HEK293 (cell line): ENCODE measurements at regions not wholly inside any gene's neighbourhood (a gene's known extent, or its start where the extent isn't known, plus 50 kb on each side); places are given as distances from the start of the nearest gene placed in this dataset.

Experiments
- CTCF ChIA-PET: fragments of 350-600 bp; formaldehyde crosslinking; extraction: SDS; loops from one replicate; lab custom pipeline; 2021; ENCODE audit warnings: antibody characterized with exemption; lab: Yijun Ruan, JAX
- POLR2A ChIA-PET: fragments of 300-600 bp; formaldehyde crosslinking; extraction: SDS; loops from one replicate; lab custom pipeline; 2020; ENCODE audit warnings: antibody characterized with exemption, inconsistent platforms; lab: Yijun Ruan, JAX
- H3K27ac ChIP-seq: fragments of 200-500 bp; sonication (Bioruptor generic); 2 replicates; pipeline ENCODE4 v1.5.1; 2014; ENCODE audit warnings: low read depth, low read length, control low read depth, inconsistent platforms; ENCODE audit errors: extremely low read depth
- H3K36me3 ChIP-seq, 2 experiments: fragments of 200-500 bp in 1 of 2; sonication (Bioruptor generic) in 1 of 2; 1 replicate in 1 of 2; 2 replicates in 1 of 2; pipeline ENCODE4 v1.5.1; 2014 to 2017; ENCODE audit warnings: inconsistent platforms in 2 of 2, low read length in 2 of 2; ENCODE audit not compliant: control insufficient read depth in 2 of 2, insufficient read depth in 1 of 2
- H3K4me1 ChIP-seq: fragments of 200-500 bp; sonication (Bioruptor generic); 2 replicates; pipeline ENCODE4 v1.5.1; 2014; ENCODE audit warnings: mild to moderate bottlenecking, low read length, inconsistent platforms; ENCODE audit not compliant: control insufficient read depth, insufficient read depth
- H3K4me3 ChIP-seq: 2 replicates; pipeline ENCODE4 v1.5.1; 2011; ENCODE audit warnings: low read depth, mild to moderate bottlenecking, control low read depth, low read length, moderate library complexity
- H3K9me3 ChIP-seq: fragments of 200-500 bp; sonication (Bioruptor generic); 2 replicates; pipeline ENCODE4 v1.5.1; 2014; ENCODE audit warnings: low read depth, low read length, inconsistent platforms; ENCODE audit not compliant: control insufficient read depth, insufficient read depth
- BCL11A ChIP-seq: fragments of 450-650 bp; formaldehyde crosslinking; IDR thresholded peaks from 2 replicates; pipeline ENCODE4 v1.5.1; 2016; ENCODE audit warnings: low read depth, missing biosample characterization, missing genetic modification characterization
- BCL6B ChIP-seq: fragments of 450-650 bp; formaldehyde crosslinking; IDR thresholded peaks from 2 replicates; pipeline ENCODE4 v1.5.1; 2017; ENCODE audit warnings: missing biosample characterization, missing genetic modification characterization
- FEZF1 ChIP-seq: fragments of 450-650 bp; formaldehyde crosslinking; IDR thresholded peaks from 2 replicates; pipeline ENCODE4 v1.5.1; 2016; ENCODE audit warnings: missing biosample characterization, missing genetic modification characterization
- KLF16 ChIP-seq: fragments of 450-650 bp; formaldehyde crosslinking; IDR thresholded peaks from 2 replicates; pipeline ENCODE4 v1.5.1; 2017; ENCODE audit warnings: missing biosample characterization, missing genetic modification characterization
- KLF7 ChIP-seq: fragments of 450-650 bp; formaldehyde crosslinking; IDR thresholded peaks from 2 replicates; pipeline ENCODE4 v1.5.1; 2016; ENCODE audit warnings: missing biosample characterization, missing genetic modification characterization, borderline replicate concordance
- ZEB2 ChIP-seq: fragments of 450-650 bp; formaldehyde crosslinking; IDR thresholded peaks from 2 replicates; pipeline ENCODE4 v1.5.1; 2016; ENCODE audit warnings: missing biosample characterization, missing genetic modification characterization
- ZNF16 ChIP-seq: fragments of 450-650 bp; formaldehyde crosslinking; IDR thresholded peaks from 2 replicates; pipeline ENCODE4 v1.5.1; 2016; ENCODE audit warnings: low read depth, missing biosample characterization, missing genetic modification characterization
- ZNF26 ChIP-seq: fragments of 450-650 bp; formaldehyde crosslinking; IDR thresholded peaks from 2 replicates; pipeline ENCODE4 v1.5.1; 2016; ENCODE audit warnings: missing biosample characterization, missing genetic modification characterization
- ZNF292 ChIP-seq: fragments of 450-650 bp; formaldehyde crosslinking; IDR thresholded peaks from 2 replicates; pipeline ENCODE4 v1.5.1; 2016; ENCODE audit warnings: low read depth, missing biosample characterization, missing genetic modification characterization, borderline replicate concordance
- ZNF350 ChIP-seq: fragments of 450-650 bp; formaldehyde crosslinking; IDR thresholded peaks from 2 replicates; pipeline ENCODE4 v1.5.0; 2017; ENCODE audit warnings: missing biosample characterization, mild to moderate bottlenecking, missing genetic modification characterization
- ZNF354C ChIP-seq: fragments of 450-650 bp; formaldehyde crosslinking; IDR thresholded peaks from 2 replicates; pipeline ENCODE4 v1.5.1; 2016; ENCODE audit warnings: missing biosample characterization, missing genetic modification characterization, low read depth, borderline replicate concordance
- ZNF404 ChIP-seq: fragments of 450-650 bp; formaldehyde crosslinking; IDR thresholded peaks from 2 replicates; pipeline ENCODE4 v1.5.1; 2017; ENCODE audit warnings: missing biosample characterization, missing genetic modification characterization
- ZNF433 ChIP-seq: fragments of 450-650 bp; formaldehyde crosslinking; IDR thresholded peaks from 2 replicates; pipeline ENCODE4 v1.5.1; 2016; ENCODE audit warnings: missing biosample characterization, missing genetic modification characterization, low read depth
- ZNF560 ChIP-seq: fragments of 450-650 bp; formaldehyde crosslinking; IDR thresholded peaks from 2 replicates; pipeline ENCODE4 v1.5.1; 2017; ENCODE audit warnings: missing biosample characterization, missing genetic modification characterization, borderline replicate concordance
- ZNF660 ChIP-seq: fragments of 450-650 bp; IDR thresholded peaks from 2 replicates; pipeline ENCODE4 v1.5.1; 2018; ENCODE audit warnings: missing biosample characterization, mild to moderate bottlenecking, missing genetic modification characterization
- ZNF692 ChIP-seq: fragments of 450-650 bp; formaldehyde crosslinking; IDR thresholded peaks from 2 replicates; pipeline ENCODE4 v1.5.1; 2016; ENCODE audit warnings: missing biosample characterization, missing genetic modification characterization
- ZNF843 ChIP-seq: fragments of 450-650 bp; formaldehyde crosslinking; IDR thresholded peaks from 2 replicates; pipeline ENCODE4 v1.5.1; 2016; ENCODE audit warnings: missing biosample characterization, missing genetic modification characterization
- TF ChIP-seq, protein P1 (sequence below): fragments of 450-650 bp; formaldehyde crosslinking; IDR thresholded peaks from 2 replicates; pipeline ENCODE4 v1.5.1; 2016; ENCODE audit warnings: missing biosample characterization, missing genetic modification characterization
- TF ChIP-seq, protein P2 (sequence below): fragments of 450-650 bp; formaldehyde crosslinking; IDR thresholded peaks from 2 replicates; pipeline ENCODE4 v1.5.1; 2017; ENCODE audit warnings: missing biosample characterization, missing genetic modification characterization
- TF ChIP-seq, protein P3 (sequence below): fragments of 450-650 bp; formaldehyde crosslinking; IDR thresholded peaks from 2 replicates; pipeline ENCODE4 v1.5.1; 2016; ENCODE audit warnings: missing biosample characterization, missing genetic modification characterization

- TF ChIP-seq, protein P1, sequence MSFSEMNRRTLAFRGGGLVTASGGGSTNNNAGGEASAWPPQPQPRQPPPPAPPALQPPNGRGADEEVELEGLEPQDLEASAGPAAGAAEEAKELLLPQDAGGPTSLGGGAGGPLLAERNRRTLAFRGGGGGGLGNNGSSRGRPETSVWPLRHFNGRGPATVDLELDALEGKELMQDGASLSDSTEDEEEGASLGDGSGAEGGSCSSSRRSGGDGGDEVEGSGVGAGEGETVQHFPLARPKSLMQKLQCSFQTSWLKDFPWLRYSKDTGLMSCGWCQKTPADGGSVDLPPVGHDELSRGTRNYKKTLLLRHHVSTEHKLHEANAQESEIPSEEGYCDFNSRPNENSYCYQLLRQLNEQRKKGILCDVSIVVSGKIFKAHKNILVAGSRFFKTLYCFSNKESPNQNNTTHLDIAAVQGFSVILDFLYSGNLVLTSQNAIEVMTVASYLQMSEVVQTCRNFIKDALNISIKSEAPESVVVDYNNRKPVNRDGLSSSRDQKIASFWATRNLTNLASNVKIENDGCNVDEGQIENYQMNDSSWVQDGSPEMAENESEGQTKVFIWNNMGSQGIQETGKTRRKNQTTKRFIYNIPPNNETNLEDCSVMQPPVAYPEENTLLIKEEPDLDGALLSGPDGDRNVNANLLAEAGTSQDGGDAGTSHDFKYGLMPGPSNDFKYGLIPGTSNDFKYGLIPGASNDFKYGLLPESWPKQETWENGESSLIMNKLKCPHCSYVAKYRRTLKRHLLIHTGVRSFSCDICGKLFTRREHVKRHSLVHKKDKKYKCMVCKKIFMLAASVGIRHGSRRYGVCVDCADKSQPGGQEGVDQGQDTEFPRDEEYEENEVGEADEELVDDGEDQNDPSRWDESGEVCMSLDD (tag by site-specific recombination) = no peak
- no peak for TF ChIP-seq BCL6B (tag by site-specific recombination)
- TF ChIP-seq ZNF292 = no peak
- no peak for TF ChIP-seq ZNF404 (tag by site-specific recombination)
- TF ChIP-seq, protein P2, sequence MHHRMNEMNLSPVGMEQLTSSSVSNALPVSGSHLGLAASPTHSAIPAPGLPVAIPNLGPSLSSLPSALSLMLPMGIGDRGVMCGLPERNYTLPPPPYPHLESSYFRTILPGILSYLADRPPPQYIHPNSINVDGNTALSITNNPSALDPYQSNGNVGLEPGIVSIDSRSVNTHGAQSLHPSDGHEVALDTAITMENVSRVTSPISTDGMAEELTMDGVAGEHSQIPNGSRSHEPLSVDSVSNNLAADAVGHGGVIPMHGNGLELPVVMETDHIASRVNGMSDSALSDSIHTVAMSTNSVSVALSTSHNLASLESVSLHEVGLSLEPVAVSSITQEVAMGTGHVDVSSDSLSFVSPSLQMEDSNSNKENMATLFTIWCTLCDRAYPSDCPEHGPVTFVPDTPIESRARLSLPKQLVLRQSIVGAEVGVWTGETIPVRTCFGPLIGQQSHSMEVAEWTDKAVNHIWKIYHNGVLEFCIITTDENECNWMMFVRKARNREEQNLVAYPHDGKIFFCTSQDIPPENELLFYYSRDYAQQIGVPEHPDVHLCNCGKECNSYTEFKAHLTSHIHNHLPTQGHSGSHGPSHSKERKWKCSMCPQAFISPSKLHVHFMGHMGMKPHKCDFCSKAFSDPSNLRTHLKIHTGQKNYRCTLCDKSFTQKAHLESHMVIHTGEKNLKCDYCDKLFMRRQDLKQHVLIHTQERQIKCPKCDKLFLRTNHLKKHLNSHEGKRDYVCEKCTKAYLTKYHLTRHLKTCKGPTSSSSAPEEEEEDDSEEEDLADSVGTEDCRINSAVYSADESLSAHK (tag by site-specific recombination) = no peak
- TF ChIP-seq ZNF433 (tag by site-specific recombination) = no peak
- TF ChIP-seq, protein P3, sequence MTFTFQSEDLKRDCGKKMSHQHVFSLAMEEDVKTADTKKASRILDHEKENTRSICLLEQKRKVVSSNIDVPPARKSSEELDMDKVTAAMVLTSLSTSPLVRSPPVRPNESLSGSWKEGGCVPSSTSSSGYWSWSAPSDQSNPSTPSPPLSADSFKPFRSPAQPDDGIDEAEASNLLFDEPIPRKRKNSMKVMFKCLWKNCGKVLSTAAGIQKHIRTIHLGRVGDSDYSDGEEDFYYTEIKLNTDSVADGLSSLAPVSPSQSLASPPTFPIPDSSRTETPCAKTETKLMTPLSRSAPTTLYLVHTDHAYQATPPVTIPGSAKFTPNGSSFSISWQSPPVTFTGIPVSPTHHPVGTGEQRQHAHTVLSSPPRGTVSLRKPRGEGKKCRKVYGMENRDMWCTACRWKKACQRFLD (tag by site-specific recombination) = no peak
Measured at GRCh38 chr12:92022093-92022492, 123.6 kb downstream of the BTG1 start (continued).

- CTCF ChIA-PET = no interaction called here
- Histone ChIP-seq H3K27ac (no peak overlapping the region), H3K4me3 (no peak overlapping the region), H3K36me3 (no peaks in the 10 kb centered on the region), H3K4me1 (peaks cover 5% of the 10 kb centered on the region; the same call in 1 of the 2 replicates), H3K9me3 (no peaks in the 10 kb centered on the region)
- TF ChIP-seq ZNF660 (tag by site-specific recombination) = no peak
- TF ChIP-seq ZNF560 (tag by site-specific recombination) = no peak
- no peak for TF ChIP-seq ZNF16 (tag by site-specific recombination)
- TF ChIP-seq ZNF354C (tag by site-specific recombination) = no peak
- POLR2A ChIA-PET = no interaction called here
Measured at GRCh38 chr12:92021666-92022035, 124.0 kb downstream of the BTG1 start.

GRCh38 chr12:92020983-92021665 is 124.5 kb downstream of the BTG1 start:
- Histone ChIP-seq H3K36me3 (no peaks in the 10 kb centered on the region), H3K4me3 (no peak overlapping the region), H3K4me1 (peaks cover 5% of the 10 kb centered on the region; the same call in 1 of the 2 replicates), H3K27ac (no peak overlapping the region), H3K9me3 (no peaks in the 10 kb centered on the region)
- ChIA-PET POLR2A (no interaction called here), CTCF (no interaction called here)
- TF ChIP-seq ZNF350 (tag by site-specific recombination) = no peak
- TF ChIP-seq ZNF692 (tag by site-specific recombination) = no peak
- no peak for TF ChIP-seq FEZF1 (tag by site-specific recombination)
- TF ChIP-seq KLF7 = no peak
- no peak for TF ChIP-seq ZEB2
- no peak for TF ChIP-seq ZNF26 (tag by site-specific recombination)
- TF ChIP-seq KLF16 (tag by site-specific recombination) = no peak
- no peak for TF ChIP-seq ZNF843 (tag by site-specific recombination)
- no peak for TF ChIP-seq BCL11A (tag by site-specific recombination)
